GM18873 (cell line): ENCODE measurements at regions not wholly inside any gene's neighbourhood (a gene's known extent, or its start where the extent isn't known, plus 50 kb on each side); places are given as distances from the start of the nearest gene placed in this dataset.

ENCODE experiments used
- ATAC-seq: cut with Tn5 transposase; IDR thresholded peaks from one replicate; pipeline ENCODE4 v1.9.1; 2021; ENCODE audit warnings: mild to moderate bottlenecking, moderate library complexity, moderate number of reproducible peaks; ENCODE audit not compliant: unreplicated experiment, low FRiP score

- no peak for ATAC-seq
Observed at GRCh38 chr16:62638324-62638911, 602.2 kb upstream of the CDH8 start.

- ATAC-seq = no peak
Observed at GRCh38 chr16:62625326-62625725, 589.1 kb upstream of the CDH8 start.

- ATAC-seq = no peak
Observed at GRCh38 chr16:62620275-62620674, 584.0 kb upstream of the CDH8 start.

- ATAC-seq = no peak
Observed at GRCh38 chr16:62615526-62615925, 579.3 kb upstream of the CDH8 start.

GRCh38 chr16:62610291-62610690 lies 574.1 kb upstream of the CDH8 start:
- ATAC-seq = no peak

GRCh38 chr16:62602790-62603189 lies 566.6 kb upstream of the CDH8 start:
- no peak for ATAC-seq

GRCh38 chr16:62597875-62598274 lies 561.6 kb upstream of the CDH8 start:
- ATAC-seq = no peak

- ATAC-seq = no peak
Observed at GRCh38 chr16:62596584-62596983, 560.3 kb upstream of the CDH8 start.

- ATAC-seq = no peak
Observed at GRCh38 chr16:62596125-62596524, 559.9 kb upstream of the CDH8 start.

GRCh38 chr16:62586128-62586862 lies 550.1 kb upstream of the CDH8 start:
- no peak for ATAC-seq

- no peak for ATAC-seq
Observed at GRCh38 chr16:62585041-62585545, 548.9 kb upstream of the CDH8 start.

GRCh38 chr16:62583414-62583813 lies 547.2 kb upstream of the CDH8 start:
- ATAC-seq = no peak

- no peak for ATAC-seq
Observed at GRCh38 chr16:62573466-62573865, 537.2 kb upstream of the CDH8 start.

- ATAC-seq = no peak
Observed at GRCh38 chr16:62568926-62569325, 532.7 kb upstream of the CDH8 start.

GRCh38 chr16:62565706-62566105 lies 529.5 kb upstream of the CDH8 start:
- ATAC-seq = no peak

GRCh38 chr16:62564291-62564690 lies 528.1 kb upstream of the CDH8 start:
- ATAC-seq = no peak

GRCh38 chr16:62562121-62562520 lies 525.9 kb upstream of the CDH8 start:
- ATAC-seq = no peak

GRCh38 chr16:62549875-62550274 lies 513.6 kb upstream of the CDH8 start:
- ATAC-seq = no peak

GRCh38 chr16:62548095-62548494 lies 511.9 kb upstream of the CDH8 start:
- no peak for ATAC-seq

GRCh38 chr16:62546701-62547100 lies 510.5 kb upstream of the CDH8 start:
- no peak for ATAC-seq

- no peak for ATAC-seq
Observed at GRCh38 chr16:62545039-62545438, 508.8 kb upstream of the CDH8 start.

- ATAC-seq = no peak
Observed at GRCh38 chr16:62543516-62543915, 507.3 kb upstream of the CDH8 start.
